Adrenal gland (tissue), 9 donors: ENCODE measurements at regions not wholly inside any gene's neighbourhood (a gene's known extent, or its start where the extent isn't known, plus 50 kb on each side); places are given as distances from the start of the nearest gene placed in this dataset.
"Not testable (repeated sequence)": the region's sequence is repeated elsewhere in the genome, so short reads cannot be mapped to it uniquely, and the experiment has no call there.

ENCODE experiments used
- DNase-seq, 7 donors: peaks; one replicate each; pipeline ENCODE4 v3.0.0-alpha.2; 2019 to 2020
- H3K27ac ChIP-seq, 5 donors: fragments of 200-600 bp; sonication (generic) in 4 of 5; 1 replicate in 3 of 5; 2 replicates in 2 of 5; pipeline versions ENCODE4 v1.5.1 to v1.8.0; 2016 to 2020; ENCODE audit warnings: mild to moderate bottlenecking in 1 of 5
- H3K27me3 ChIP-seq: fragments of 200-600 bp; 2 replicates; pipeline ENCODE4 v1.8.0; 2021
- H3K36me3 ChIP-seq, 2 donors: fragments of 200-600 bp; replicated peaks in 1 of 2; 1 replicate in 1 of 2; 2 replicates in 1 of 2; pipeline versions ENCODE4 v1.5.1 to v1.8.0; 2018 to 2022
- H3K4me1 ChIP-seq, 2 donors: fragments of 200-600 bp; replicated peaks in 1 of 2; 1 replicate in 1 of 2; 2 replicates in 1 of 2; pipeline versions ENCODE4 v1.5.1 to v1.8.0; 2018 to 2021
- H3K4me3 ChIP-seq, 4 donors: fragments of 200-600 bp; sonication (generic) in 3 of 4; one replicate each; pipeline ENCODE4 v1.5.1; 2016 to 2018
- H3K9me3 ChIP-seq, 3 donors: fragments of 200-600 bp; sonication (generic) in 1 of 3; replicated peaks in 1 of 3; 1 replicate in 2 of 3; 2 replicates in 1 of 3; pipeline versions ENCODE4 v1.5.1 to v1.8.0; 2016 to 2021
- CTCF ChIP-seq, 6 experiments: fragments of 450-650 bp in 4 of 6; fragments of 200-600 bp in 2 of 6; sonication (generic) in 1 of 6; IDR thresholded peaks; 1 replicate in 5 of 6; 2 replicates in 1 of 6; pipeline versions ENCODE4 v1.5.1 to v1.8.0; 2016 to 2021; ENCODE audit warnings: antibody characterized with exemption in 6 of 6, mild to moderate bottlenecking in 2 of 6, moderate library complexity in 1 of 6
- POLR2A ChIP-seq, 2 donors: fragments of 450-650 bp; IDR thresholded peaks; one replicate each; pipeline ENCODE4 v1.6.1; 2017; ENCODE audit warnings: antibody characterized with exemption in 2 of 2, mild to moderate bottlenecking in 2 of 2, moderate library complexity in 1 of 2
- WGBS, 4 donors: extraction: QIAGEN DNeasy Blood & Tissue Kit in 2 of 4; methylation state at CpG; one replicate each; pipeline versions ENCODE4 v1.1.5 to v1.1.7; 2013 to 2017; 5-methylcytosine and 5-hydroxymethylcytosine counted together
- intact Hi-C, 2 donors: fragments of 100-400 bp; cut with DNase I; formaldehyde crosslinking; loops; one replicate each; pipeline versions ENCODE4 v1.14.1 to v1.15.0; 2022 to 2023
- donor health status: healthy with polysubstance abuse.
- donor health status: Bipolar disorder and iron deficiency.
- donor health status: DM: yes; HTN: yes; CAD: no.
- donor health status: DM: no; HTN: no; CAD: no.
- donor health status: DM: no; HTN: no; CAD: no.

GRCh38 chr11:95414217-95414616 is 183.2 kb upstream of the SESN3 start:
- WGBS, 4 donors: 75 to 84% (median 80%) methylated on average over 2 of the region's 2 CpGs
- H3K9me3 ChIP-seq: no peaks in the 10 kb centered on the region
- DNase-seq: no peak
- no peaks in the 10 kb centered on the region for H3K27me3 ChIP-seq
- TF ChIP-seq CTCF (IDR thresholded peaks at IDR 0.05) (no peak), POLR2A (IDR thresholded peaks at IDR 0.05) (no peak)
- intact Hi-C loops: no loop called here
- no peaks in the 10 kb centered on the region for H3K4me1 ChIP-seq
- no peak overlapping the region for H3K4me3 ChIP-seq
- H3K36me3 ChIP-seq: no peaks in the 10 kb centered on the region
- no peak overlapping the region for H3K27ac ChIP-seq

GRCh38 chr11:95413761-95414160 is 182.8 kb upstream of the SESN3 start:
- H3K4me1 ChIP-seq: no peaks in the 10 kb centered on the region
- H3K27me3 ChIP-seq: no peaks in the 10 kb centered on the region
- 71 to 79% (median 76%) methylated on average over 4 of the region's 4 CpGs for WGBS, 4 donors
- H3K4me3 ChIP-seq: no peak overlapping the region
- no peaks in the 10 kb centered on the region for H3K9me3 ChIP-seq
- H3K27ac ChIP-seq: no peak overlapping the region
- DNase-seq: no peak
- intact Hi-C loops: no loop called here
- TF ChIP-seq CTCF (IDR thresholded peaks at IDR 0.05) (no peak), POLR2A (IDR thresholded peaks at IDR 0.05) (no peak)
- no peaks in the 10 kb centered on the region for H3K36me3 ChIP-seq

GRCh38 chr11:95413021-95413420 is 182.0 kb upstream of the SESN3 start:
- Histone ChIP-seq H3K4me1 (no peaks in the 10 kb centered on the region), H3K4me3 (no peak overlapping the region), H3K9me3 (no peaks in the 10 kb centered on the region), H3K36me3 (no peaks in the 10 kb centered on the region), H3K27me3 (no peaks in the 10 kb centered on the region), H3K27ac (no peak overlapping the region)
- TF ChIP-seq POLR2A (IDR thresholded peaks at IDR 0.05) (no peak), CTCF (IDR thresholded peaks at IDR 0.05) (no peak)
- intact Hi-C loops: no loop called here
- no peak for DNase-seq

- WGBS, 4 donors: 59 to 90% (median 75%) methylated on average over 3 of the region's 3 CpGs
- Histone ChIP-seq H3K36me3 (no peaks in the 10 kb centered on the region), H3K4me3 (no peak overlapping the region), H3K4me1 (no peaks in the 10 kb centered on the region), H3K9me3 (no peaks in the 10 kb centered on the region), H3K27me3 (no peaks in the 10 kb centered on the region), H3K27ac (no peak overlapping the region)
- DNase-seq: no peak
- TF ChIP-seq POLR2A (IDR thresholded peaks at IDR 0.05) (no peak), CTCF (IDR thresholded peaks at IDR 0.05) (no peak)
- intact Hi-C loops: no loop called here
Observed at GRCh38 chr11:95412074-95412473, 181.1 kb upstream of the SESN3 start.

GRCh38 chr11:95410707-95411106 is 179.7 kb upstream of the SESN3 start:
- H3K36me3 ChIP-seq, intact Hi-C loops: not testable (repeated sequence)

More at GRCh38 chr11:95410707-95411106, 179.7 kb upstream of the SESN3 start:
- H3K27ac ChIP-seq, DNase-seq, H3K4me3 ChIP-seq, H3K27me3 ChIP-seq, H3K4me1 ChIP-seq, H3K9me3 ChIP-seq: not testable (repeated sequence)
